ENCODE measurements at regions not wholly inside any gene's neighbourhood (a gene's known extent, or its start where the extent isn't known, plus 50 kb on each side); places are given as distances from the start of the nearest gene placed in this dataset.

DNA sequence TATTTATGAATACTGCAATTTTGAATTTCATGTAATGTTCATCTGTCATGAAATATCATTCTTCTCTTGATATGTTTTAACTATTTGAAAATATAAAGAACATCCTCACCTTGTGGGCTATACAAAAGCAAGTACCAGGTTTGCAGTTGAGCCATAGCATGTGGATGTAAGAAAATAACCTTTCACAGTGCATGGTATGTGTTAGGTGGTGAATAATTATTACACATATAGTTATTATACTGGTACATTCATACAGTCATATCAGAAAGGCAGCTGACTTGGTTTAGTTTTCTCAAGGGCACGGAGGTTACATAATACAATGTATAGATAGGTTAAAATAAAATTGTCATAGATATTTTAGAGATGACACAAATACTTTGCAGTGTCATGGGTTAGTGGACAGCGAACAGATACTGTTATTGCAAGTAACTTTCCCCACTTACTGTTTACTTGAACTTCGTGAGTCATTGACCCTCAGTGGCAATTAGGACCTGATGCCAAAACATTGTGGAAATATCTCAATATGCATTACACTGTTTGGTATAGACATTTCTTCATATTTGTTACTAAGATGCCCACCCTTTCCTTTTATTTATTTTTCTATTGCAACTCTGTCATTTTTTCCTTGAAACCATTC is 445.4 kb upstream of the GOT2 start:
- DNase-seq (ENCODE audit: low read depth): no peak

DNA sequence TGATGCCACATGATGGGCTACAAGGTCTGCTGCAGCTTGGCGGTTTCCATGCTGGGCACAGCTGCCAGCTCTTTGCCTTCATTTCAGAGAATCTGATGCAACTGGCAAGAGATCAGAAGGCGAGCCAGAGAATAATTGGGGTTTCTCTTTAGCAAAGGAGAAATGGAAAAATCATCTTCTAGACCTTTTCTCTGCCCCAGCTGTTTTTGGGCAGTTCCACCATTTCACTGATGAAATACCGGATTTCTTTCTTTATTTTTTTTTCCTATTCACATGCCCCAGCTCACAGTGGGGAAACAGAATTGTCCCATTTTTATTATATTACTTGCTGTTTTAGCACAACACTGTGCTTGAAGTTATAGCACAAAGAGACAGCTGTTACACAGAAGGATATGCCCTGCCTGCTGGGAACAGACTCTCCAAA is 439.3 kb upstream of the GOT2 start:
- DNase-seq (ENCODE audit: low read depth): no peak

DNA sequence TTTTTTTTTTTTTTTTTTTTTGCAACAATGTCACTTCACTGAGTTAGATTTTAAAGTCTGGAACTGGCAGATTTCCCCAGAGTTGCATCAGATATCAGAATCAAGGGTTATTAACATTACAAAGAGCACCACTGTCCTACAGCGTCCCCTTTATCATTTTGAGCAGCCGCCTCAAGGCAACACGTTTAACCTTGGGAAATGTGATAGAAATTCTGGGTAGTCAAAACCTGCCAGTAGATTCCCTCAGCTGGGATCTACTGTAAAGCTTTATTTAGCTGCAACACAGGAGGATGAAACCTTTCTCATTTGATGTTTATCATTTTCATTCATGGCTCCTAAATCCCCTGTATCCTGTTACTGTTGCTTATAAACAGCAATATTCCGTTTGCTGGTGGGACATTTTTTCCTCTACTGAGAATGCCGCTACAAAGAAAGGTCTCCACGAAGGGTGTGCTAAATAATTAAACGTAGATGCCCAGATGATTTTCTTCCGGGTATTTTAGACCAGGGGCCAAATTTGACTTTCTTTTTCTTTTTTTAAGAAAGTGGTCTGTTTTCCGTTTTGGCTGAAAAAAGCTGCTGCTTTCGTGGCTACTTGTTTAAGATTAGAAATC is 436.1 kb upstream of the GOT2 start:
- DNase-seq (ENCODE audit: low read depth): no peak

DNA sequence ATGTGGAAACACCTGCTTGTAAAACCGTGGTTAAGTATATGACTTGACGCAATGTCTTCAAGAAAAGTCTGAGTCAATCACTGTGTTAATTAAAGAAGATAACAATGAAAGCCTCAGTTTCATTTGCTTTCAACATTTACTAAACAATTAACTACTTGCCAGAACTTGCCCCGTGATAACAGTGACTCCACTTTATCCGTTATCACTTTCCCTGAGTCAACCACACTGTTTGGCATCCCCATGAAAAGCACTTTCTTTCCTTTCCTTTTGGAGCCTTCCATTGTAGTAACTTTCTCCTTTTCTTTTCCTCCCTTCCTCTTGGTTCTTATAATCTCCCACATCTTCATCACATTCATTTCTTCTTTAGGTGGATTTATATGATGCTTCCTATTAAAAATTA is 435.1 kb upstream of the GOT2 start:
- no peak for DNase-seq (ENCODE audit: low read depth)

DNA sequence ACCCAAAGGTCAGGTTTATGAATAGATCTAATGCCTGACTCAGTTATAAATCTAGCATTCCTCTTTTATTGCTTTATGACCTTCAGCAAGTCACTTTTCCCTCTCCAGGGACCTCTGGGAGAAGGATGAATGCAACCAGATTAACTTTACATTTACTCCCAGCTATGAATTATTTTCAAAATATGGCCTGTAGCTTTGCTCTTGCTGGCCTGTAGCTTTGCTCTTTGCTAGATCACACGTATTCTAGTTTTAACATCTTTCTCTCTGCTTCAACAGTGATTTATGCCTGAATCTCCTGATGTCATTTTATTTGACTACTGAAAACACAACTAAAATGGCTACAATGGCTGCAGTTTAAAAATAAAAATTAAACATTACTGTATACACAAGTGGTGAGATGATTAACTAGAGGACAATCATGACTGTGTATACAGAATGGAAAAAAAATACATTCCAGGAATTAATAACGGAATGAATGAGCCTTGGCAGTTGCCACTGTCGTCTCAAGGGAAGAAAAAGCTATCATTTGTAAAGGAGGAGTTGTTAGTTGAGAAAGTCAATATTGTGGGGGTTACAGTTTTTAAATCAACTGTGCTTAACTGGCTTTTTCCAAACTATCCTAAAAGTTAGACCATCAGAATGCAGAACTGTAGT is 434.5 kb upstream of the GOT2 start:
- DNase-seq (ENCODE audit: low read depth): no peak

DNA sequence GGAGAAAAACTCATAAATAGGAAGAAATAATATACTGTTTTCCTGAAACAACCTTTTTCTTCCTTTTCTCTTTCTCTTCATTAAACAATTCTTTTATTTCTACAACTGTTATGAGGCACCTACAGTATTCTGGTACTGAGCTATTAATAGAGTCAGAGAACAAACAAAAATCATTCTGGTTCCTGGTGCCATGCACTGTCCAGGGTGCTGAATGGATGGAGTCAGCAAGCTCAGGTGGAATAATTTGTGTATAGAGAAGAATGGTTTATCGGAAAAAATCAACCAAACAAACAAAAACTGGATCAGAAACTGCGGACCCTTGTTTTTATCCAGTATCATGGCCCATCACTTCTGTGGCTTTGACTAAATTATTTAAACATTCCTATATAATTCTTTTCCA is 430.3 kb upstream of the GOT2 start:
- DNase-seq (ENCODE audit: low read depth): no peak

DNA sequence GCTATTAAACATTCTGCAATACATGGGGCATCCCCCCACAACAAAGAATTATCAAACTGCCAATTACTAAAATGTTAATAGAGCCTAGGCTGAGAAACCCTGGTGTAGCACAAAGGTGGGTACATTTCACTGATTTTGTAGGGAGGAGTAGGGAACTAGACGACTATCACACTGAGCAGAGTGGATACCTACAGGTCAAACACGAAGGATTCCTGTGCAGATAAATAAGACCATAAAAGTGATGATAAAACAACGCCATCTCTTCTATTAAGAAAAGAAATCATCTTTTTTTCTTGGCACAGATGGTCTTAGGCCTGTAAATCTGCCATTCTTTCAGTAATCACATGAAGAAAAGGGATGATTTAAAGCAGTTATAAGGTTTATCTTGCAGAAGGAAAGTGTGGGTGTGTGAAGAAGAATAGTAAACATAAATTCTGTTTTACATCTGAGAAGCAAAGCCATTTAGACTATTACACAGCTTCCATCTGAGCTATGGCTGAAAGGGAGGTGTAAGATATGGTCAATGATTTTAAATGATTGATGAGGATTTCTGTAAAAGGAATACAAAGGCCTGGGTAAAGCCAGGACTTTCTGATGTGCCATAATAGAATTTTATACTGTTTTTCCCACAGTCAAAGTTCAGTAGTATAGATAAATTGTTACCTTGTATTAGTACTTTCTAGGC is 429.4 kb upstream of the GOT2 start:
- DNase-seq (ENCODE audit: low read depth): no peak

DNA sequence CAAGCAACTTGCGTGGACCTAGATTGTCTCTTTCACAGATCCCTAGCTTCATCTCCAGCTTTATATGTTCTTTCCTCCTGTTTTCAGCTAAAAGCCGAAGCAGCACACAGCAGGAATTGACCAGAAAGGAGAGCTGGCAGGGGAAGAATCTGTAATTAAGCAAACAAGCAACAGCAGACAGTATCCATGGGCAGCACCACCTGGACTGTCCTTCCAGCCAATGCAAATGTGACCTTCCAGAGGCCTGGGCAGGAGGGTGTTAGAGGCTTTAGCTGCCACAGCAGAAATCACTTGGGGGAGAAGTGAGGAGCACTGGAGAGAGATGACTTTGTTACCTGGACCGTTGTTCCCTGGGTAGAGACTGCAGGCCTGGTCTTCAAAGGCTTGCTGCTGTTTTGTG is 427.6 kb upstream of the GOT2 start:
- DNase-seq (ENCODE audit: low read depth): no peak

DNA sequence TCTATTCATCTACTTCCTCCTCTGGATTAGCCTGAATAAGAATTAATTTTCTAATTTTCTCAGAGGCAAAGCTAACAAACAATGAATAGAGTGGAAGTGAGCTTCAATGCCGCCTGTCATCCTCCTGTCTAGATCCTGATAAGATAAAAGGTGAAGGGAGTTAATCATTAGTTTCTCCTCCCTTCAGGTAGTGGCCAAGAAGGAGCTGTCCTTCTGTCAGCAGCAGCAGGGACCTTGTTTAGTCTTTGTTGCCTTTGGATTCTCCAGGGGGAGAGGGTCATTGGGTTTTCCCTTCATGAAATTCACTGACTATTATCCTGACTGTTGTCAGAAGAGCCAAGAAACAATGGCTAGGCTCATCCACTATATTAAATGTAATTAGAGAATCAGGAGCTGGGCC is 420.2 kb upstream of the GOT2 start:
- DNase-seq (ENCODE audit: low read depth): no peak

DNA sequence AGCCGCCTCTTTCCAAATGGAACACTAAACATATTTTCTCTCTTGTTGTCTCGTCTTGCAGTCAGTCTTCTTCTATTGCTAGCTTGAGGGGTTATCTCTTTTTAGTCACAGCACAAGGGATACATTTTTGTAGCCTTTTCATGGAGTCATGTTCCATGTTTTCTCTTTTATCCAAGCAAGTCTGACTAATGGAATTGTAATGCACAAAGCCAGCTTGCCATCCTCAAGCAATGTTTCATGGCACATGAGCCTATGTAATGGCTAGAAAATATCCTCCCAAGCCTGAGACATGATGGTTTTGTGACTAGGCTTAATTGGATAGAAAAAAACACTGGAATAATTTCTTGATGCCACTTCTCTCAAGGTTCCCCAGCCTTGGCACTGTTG is 414.6 kb upstream of the GOT2 start:
- DNase-seq (ENCODE audit: low read depth): no peak

DNA sequence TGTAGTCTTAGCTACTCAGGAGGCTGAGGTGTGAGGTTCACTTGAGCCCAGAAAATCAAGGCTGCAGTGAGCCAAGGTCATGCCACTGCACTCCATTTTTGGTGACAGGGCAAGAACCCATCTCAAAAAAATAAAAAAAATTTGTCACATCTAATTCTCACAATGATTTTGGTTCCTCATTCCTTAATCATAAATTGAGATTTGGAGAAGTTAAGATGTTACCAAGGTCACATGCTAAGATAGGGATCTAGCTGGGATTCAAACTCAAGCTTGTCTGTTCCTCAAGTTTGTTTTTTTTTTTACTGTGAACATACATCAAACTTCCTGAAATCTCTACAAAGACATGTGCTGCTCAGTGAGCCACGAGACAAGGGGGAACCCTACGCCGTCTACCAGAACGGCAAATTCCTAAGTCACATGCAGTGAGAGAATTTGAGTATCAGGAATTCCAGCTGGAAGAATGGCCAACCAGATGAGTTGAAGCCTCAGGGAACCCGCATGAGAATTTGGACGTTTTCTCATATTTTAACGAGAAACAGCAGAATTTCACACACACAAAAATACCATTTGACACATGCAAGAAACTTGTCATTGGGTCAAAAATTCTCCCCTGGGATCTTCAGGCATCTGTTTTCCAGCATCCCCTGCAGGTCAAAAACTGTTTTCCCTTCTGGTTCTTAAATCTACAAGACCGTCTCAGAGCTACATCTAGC is 414.1 kb upstream of the GOT2 start:
- DNase-seq (ENCODE audit: low read depth): peak; percentile 84

DNA sequence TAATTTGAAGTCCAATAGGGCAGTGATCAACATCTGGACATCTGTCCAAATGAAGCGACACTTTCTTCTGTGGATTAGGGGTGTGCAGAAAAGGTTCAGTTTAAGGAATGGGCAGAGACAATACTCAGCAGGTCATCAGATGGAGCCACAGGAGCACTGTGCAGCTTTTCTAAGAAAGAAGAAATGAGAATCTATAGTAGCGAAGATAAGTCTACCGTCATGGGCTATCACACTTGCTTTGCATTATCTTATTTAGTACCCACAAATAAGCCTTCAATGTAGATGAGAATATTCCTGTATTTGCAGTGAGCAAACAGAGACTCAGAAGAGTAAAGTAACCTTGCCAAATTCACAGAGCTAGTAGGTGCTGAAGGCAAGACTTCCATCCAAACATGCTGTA is 412.0 kb upstream of the GOT2 start:
- no peak for DNase-seq (ENCODE audit: low read depth)

DNA sequence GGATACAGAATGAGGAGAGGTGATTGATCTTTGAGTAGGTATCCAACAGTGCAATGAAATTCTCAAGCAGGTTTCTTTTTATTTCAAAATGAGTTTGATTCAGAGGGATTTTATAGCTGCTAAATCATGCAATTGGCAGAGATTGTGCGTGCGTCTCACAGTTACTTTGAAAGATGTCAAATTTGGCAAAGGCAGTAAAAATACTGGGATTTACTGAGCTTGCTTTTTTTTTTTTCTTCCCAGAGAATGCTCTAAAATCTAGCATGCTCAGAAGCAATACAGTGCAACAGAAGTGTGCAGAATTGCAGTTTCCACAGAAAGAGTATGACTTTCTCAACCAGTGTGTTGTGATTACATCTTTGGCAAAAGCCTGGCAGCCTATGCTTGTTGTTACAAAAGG is 410.7 kb upstream of the GOT2 start:
- no peak for DNase-seq (ENCODE audit: low read depth)

DNA sequence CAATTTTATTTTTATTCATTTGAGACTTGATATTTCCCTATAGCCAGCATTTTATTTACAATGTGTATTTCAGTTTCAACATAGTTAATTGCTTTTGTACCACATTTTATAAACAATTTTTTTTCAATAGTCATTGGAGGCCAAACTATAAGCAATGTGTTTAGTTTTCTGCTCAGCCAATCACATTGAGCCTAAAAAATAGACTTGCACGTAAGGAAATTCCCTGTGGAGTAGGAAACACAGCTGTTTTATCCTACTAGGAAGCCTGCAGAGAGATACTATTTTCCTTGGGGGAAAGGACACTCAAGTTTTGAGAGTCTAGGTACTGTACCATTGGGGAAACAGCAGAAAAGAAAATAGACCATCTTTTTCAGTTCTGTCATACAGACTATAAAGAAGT is 410.2 kb upstream of the GOT2 start:
- no peak for DNase-seq (ENCODE audit: low read depth)

DNA sequence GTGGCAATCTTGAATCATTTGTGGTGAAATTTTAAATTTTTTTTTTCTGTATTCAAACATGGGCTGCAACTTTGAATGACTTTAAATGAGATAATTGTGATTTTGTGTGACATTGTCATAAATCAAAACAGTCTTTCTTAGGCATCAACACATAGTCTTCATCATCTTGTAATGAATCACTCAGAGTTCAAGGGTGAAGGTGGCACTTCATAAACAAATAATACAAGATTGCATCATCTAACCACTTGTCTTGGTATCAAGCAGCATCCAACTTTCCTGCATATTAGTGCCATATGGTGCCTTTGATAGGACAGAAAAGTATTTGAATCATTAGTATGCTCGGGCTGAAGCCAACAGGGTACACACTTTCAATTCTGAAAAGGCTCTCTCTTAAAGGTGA is 392.4 kb upstream of the GOT2 start:
- DNase-seq (ENCODE audit: low read depth): no peak

DNA sequence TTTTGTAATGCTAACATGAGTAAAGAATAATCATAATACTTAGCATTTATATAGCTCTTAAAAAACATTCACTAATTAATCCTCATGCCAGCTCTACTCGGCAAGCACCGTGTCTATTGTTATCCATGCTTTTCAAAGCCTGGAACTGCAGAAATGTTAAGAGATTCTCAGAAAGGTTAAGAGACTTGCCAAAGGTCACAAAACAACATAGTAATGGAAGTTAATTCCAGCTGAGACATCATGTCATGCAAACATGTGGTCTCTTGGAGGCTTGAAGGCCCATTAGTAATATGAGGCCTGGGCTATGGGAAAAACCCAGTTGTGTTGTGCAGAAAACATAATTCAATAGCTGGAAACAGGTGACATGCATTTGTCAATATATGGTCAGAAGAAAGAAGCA is 389.9 kb upstream of the GOT2 start:
- DNase-seq (ENCODE audit: low read depth): no peak

DNA sequence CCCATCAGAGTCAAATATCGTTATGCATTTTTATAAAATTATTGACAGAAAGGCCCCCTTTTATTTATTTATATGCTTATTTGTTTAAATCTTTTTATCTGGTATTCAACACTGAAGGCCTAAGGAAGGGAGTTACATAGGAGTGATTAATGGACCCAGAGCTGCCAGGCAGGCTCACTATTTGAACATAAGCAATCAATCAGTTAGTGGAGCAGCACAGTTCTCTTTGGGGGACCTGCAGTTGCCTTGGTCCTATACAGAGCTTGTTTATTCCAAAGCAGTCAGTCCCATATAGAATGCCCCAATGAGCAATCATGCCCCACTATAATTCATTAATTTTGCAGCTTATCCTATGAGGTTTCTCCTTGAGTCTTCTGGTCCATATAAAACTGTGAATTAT is 389.4 kb upstream of the GOT2 start:
- DNase-seq (ENCODE audit: low read depth): no peak

DNA sequence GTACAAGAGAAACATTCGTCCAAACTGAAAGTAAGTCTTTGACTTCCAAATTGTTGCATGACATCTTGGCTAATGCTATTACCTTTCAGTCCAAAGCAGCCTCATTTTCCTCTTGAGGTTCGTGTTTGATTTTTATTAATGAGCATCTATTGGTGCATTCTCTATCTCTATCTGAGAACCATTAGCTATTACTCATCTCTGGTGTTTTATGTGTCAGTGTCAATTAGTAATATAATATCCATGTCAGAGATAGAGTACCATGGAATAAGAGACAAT is 388.1 kb upstream of the GOT2 start:
- DNase-seq (ENCODE audit: low read depth): peak; percentile 58

DNA sequence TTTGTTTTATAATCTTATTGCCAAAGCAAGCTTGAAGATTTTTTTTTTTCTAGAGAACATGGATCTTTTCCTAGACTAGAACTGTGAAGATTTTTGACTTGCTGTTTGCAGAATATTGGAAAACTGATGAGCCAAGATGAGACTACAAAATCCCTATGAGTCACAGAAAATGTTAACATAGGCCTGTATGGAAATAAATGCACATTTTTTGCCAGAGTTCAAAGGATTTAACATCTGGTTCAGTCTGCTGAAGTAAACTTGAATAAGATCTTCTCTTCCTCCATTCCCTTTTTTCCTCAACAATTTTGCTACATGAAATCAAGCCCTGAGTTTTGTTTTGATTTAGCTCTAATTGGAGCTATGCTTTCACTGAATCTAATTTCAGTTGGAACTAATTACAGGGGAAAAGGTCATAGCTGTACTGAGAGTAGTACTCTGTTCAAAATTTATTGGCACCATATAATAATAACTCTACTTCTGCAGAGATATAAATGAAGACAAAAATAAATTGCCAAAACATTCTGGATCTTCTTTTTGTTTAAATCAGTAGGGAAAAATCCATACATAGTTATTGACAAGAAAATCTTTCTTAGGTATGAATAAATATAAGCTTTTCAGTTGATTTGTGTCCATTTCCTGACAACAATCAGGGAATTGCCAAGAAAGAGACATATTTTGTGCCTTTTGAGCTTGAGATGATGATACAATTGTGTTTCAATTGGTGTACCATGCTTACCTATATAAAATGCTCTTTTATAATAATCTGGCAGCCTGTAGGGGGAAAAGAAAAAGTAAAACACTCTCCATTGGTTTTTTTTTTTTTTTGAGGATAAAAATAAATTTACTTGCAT is 387.5 kb upstream of the GOT2 start:
- DNase-seq (ENCODE audit: low read depth): peak; percentile 59

DNA sequence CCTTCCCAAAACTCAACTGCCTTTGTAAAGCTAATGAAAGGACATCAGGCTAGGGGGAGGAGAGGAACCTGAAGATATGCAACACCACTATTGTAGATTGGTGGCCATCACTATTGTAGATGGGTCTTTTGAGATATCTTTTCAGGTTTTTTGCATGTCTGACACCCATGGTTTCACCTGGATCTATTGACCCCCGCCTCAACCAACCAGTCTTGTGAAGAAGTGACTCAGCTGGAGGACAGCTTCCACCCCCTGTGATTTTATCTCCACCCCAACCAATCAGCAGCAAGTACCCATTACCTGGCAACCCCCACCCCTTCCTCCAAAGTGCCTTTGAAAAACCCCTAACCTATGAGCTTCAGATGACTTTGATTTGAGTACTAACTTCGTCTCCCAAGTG is 382.6 kb upstream of the GOT2 start:
- DNase-seq (ENCODE audit: low read depth): no peak

DNA sequence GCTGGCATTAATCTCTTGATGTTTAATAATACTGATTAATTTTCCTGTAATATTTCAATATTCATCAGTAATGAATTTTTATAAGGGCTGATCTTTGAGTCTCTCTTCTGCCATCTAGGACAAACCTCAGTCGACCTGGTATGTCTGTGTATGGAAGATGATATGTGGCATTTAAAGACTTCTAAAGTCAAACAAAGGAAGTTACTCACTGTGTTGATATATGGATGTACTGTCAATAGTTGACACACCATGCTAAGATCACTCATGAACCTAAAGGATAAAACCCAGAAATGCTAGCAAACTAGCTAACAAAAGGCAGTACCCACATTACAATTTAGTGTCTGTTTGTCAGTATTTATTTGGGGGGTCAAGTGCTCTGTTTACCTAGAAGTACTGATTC is 380.7 kb upstream of the GOT2 start:
- DNase-seq (ENCODE audit: low read depth): no peak
